SKM-1 treated with dmso at 0.1 percent for 144 hours (cell line): ENCODE measurements at regions not wholly inside any gene's neighbourhood (a gene's known extent, or its start where the extent isn't known, plus 50 kb on each side); places are given as distances from the start of the nearest gene placed in this dataset.
"Not testable (repeated sequence)": the region's sequence is repeated elsewhere in the genome, so short reads cannot be mapped to it uniquely, and the experiment has no call there.

Experiments used
- DNase-seq: peaks from one replicate; lab custom pipeline; 2025; ENCODE audit not compliant: unreplicated experiment; lab: John Stamatoyannopoulos, UW

DNA sequence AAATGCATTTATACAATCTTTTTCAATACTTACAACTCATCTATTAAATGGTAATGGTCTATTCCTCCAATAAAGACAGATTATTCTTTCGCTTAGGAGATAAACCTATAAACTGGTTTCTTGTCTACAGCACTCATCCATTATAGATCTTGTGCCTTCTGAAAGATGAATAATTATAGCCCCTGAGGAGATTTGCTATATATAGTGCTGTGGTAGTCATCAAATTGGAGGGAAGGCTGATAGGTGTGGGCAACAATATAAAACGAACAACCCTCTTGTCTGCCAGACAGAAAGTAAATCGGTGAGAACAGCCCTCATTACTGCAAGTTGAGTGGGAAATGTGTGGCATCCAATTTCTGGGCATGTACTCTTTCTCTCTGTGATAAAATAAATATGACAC lies 292.5 kb upstream of the CNR1 start:
- no peak for DNase-seq

DNA sequence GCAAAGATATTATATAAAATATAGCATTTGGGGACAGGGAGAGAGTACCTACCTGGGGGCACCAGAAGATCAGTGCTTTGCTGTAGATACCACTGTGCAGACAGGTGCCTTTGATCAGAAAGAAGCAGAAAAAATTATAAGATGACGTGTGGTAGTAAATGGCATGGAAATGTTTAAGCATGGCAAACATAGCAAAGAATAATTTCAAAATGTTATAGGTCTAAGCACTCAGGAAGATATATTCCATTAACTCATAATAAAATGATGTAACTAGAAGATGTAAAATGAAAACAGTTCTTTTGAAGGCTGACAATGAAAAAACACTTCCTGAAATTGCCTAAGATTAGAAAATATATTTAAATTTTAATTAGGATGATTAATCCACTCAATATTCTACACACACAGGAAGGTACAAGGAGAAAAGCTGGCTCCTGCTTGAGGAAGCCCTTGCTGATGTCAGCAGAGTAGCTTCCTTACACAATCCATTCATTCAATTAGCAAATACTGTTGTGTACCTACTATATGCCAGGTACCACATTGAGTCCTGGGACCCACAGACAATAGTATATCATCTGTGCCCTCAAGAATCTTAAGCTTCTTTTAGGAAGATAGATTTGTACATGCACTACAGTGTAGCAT lies 290.2 kb upstream of the CNR1 start:
- no peak for DNase-seq

DNA sequence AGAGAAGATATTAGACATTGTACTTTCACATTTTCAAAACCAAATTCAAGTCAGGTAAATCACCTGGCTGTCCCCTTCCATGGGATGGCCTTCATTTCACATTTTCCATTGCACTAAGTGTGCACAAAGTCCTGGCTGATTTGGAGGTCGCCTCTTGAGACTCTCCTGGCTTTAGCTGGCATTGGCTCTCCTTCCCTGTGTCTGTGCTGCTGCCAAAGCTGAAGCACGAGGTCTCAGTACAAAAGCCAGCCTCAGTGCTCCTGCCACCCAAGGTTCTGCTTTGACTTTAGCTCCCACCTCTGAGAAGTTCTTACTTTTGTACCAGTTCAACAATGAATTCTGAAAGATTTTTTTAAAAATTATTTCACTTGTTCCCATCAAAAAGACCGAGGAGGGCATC lies 289.2 kb upstream of the CNR1 start:
- no peak for DNase-seq

DNA sequence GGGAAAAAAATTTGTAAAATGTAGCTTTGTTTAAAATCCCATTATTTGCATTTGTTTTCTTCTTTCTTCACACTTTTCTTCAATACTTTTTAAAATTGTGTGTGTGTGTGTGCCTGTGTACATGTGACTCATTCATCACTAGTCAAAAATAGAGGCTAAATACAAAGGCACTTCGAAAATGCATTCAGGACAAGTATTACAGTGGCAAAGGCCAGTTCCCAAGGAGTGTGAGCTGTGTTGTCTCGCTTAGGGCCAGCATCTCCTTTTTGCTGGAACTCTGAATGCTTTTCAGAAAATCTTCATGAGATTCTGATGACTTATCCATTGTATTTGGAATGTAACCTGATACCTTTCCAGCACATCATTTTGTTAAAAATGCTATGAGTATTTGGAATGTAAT lies 288.5 kb upstream of the CNR1 start:
- no peak for DNase-seq

DNA sequence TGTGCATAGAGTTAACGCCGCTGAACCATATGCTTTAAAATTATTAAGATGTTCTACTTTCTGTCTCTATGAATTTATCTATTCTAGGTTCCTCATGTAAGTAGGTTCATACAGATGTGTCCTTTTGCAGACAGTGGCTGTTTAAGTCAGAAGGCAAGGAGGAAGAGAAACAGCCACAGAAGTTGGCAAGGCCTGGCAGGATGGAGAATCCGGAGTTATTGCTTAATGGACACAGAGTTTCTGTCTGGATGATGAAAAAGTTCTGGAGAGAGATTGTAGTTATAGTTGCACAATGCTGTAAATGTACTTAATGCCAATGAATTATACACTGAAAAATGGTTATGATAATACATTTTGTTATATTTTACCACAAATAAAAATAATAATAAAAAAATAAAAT lies 283.6 kb upstream of the CNR1 start:
- DNase-seq, result no peak

DNA sequence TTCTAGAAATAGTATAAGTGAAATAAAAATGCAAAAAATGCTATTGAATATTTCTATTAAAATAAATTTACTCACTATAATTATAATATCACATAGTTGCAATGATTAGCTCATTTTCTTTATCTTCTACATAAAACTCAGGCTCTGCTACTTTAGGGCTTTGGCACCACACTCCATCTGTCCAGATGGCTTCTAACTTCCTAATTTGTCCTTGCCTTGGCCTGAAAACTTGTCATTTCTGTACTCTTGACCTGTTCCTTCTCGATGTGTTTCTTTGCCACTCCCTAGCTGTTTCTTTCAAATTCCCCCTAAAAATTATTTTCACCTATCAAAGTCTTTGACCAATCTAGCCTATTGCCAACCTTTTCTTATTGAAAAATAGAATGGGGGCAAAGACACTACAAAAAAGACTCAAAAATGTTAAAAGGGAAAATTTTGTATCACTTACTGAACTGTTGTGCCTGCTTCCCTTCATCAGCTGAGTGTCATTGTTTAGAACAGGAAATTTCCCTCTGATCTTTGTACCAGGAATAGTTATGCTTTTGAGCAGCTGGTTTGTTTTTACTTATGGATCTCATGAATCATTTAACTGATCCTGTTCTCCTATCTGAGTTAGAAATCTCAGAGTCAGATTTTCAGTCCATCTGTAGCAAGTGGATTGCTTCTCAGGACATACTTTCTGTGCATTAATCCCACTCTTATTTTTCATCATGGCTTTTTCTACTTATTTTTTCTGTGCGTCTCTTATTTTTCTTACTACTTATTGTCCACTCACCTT lies 279.2 kb upstream of the CNR1 start:
- DNase-seq, result no peak

DNA sequence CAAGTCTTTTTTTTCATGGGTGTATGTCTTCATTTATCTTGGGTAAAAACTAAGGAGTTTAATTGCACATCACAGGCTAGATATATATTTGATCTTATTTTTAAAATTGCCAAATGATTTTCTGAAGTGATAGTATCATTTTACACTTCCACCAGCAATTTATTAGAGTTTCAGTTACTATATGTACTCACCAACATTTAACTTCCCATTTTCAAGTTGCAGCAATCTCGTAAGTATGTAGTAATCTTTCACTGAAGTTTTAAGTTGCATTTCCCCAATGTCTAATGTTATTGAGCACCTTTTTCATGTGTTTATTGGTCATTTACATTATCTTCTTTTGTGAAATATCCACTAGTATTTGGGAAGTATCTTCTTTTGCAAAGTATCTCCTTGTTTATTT lies 277.4 kb upstream of the CNR1 start:
- DNase-seq, result no peak

DNA sequence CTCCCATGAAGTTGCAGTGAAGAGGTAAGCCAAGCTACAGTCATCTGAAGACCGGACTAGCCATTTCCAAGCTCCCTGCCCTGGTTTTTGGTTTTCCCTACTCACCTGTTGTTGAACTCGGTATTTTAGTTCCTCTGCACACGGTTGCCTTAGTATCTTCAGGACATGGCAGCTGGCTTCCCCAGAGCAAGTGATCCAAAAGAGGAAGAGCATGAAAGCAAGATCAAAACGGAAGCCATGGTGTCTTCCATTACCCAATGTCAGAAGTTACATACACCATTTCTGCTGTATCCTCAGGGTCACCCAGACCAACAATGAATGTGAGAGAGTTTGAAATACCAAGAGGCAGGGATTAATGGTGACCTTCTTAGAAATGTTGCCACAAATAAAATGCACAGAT lies 276.6 kb upstream of the CNR1 start:
- DNase-seq, result no peak

DNA sequence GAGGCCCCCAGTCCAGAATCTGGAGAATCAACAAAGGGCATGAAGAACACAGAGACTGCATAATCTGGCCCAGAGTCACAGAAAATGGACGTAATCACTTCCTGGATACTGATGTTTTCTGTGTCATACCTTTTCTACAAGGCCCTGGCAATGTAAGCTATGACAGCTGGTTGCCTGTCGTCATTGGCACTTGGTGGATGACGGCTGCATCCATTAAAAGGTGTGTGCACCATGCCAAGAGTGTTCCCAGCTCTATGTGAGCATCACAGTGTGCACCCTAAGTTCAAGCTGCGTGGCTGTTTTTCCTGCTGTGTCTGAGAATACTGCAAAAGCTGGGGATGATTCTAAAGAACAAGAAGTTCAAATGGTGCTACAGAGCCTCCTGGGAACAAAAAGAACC lies 275.2 kb upstream of the CNR1 start:
- DNase-seq, result no peak

DNA sequence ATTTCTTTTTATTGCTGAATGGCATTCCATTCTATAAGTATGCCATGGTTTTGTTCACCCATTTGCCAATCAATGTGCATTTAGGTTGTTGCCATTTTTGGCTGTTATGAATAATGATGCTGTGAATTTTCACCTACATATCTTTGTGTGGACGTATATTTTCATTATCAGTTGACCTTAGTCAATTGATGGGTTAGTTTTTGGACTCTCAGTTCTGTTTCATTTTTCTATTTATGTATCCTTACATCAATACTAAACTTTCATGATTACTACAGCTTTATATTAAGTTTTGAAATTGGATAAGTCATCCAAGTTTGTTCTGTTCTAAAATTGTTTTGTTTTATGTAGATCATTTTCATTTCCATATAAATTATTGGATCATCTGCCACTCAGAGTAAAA lies 261.9 kb upstream of the CNR1 start:
- DNase-seq, result no peak

DNA sequence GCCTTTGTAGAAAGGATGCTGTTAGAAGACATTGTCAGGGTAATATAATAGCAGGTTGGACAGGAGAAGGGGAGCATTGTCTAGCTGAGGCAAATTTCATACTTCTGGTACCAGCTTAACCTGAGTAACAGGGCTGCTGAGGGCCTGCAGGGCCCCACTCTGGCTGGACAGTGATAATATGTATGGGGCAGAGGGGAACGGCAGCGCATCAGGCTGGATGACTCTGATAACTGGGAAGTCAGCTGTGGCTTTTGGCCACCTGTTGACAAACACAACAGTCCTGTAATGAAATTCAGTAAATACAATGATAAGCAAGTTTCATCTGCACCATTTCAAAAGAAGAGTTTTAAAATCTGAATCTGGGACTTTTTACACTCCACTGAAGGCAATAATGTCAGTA lies 259.9 kb upstream of the CNR1 start:
- DNase-seq, result no peak

DNA sequence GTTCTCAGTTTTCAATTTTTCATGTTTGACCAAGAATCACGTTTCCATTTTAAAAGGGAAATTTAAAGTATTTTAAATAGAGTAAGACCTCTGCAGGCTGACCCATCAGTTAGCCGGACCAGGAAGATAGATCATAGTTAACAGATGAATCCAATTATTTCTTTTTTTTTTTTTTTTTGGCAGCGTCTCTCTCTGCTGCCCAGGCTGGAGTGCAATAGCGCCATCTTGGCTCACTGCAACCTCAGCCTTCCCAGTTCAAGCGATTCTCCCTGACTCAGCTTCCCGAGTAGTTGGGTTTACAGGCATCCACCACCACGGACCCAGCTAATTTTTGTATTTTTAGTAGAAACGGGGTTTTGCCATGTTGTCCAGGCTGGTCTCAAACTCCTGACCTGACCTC lies 256.7 kb upstream of the CNR1 start:
- no peak for DNase-seq

DNA sequence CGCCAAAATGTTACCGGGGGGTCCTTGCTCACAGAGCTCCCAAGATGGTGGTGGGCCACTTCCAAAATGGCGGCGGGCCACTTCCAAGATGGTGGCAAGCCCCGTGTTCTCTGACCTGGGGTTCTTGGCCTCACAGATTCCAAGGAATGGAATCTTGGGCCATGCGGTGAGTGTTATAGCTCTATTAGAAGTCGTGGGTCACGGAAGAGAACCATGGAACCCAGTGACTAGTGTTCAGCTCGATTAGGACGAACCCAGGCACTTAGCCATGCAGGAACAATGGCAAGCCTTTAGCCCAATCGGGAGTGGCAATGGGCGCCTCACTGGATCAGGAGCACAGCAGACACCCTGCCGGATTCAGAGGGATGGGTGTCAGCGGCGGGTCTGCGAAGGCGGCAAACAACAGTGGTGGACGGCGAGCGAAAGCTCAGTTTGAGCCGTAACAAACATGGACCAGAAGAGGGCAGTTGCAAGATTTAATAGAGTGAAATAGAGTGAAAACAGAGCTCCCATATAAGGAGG lies 254.9 kb upstream of the CNR1 start:
- DNase-seq, result not testable (repeated sequence)

DNA sequence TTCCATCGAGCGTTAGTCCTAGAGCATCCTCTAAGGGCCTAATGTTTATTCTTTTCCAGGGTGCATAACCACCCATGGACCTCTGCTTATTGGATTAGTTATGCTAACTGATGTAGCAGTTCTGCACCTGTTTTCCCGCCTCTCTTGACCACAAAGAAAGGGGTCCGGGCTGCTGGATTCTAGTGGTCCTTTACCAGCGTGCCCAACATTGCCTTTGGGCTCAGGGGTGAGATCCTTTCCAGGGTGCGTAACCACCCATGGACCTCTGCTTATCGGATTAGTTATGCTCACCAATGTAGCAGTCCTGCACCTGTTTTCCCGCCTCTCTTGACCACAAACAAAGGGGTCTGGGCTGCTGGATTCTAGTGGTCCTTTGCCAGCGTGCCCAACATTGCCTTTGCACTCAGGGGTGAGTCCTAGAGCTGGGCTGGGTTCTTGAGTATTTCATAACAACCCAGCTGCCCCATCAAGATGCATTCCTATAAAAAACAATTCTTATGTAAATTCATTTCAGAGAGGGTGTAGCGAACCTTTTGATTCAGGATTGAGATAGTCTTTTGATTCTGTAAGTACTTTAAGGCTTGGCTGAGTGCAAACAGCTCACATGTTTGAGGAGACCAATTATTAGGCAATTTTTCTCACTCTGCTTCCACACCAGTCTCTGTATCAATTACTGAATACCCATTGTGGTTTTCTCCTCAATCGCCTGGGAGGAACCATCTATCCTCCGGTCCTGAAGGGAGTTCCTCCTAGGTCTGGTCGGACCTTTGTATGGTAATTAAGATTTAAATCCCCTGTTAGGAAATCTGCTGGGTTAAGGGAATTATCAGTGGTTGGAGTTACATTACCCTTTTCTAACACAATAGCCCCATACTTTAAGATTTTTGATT lies 253.0 kb upstream of the CNR1 start:
- not testable (repeated sequence) for DNase-seq

DNA sequence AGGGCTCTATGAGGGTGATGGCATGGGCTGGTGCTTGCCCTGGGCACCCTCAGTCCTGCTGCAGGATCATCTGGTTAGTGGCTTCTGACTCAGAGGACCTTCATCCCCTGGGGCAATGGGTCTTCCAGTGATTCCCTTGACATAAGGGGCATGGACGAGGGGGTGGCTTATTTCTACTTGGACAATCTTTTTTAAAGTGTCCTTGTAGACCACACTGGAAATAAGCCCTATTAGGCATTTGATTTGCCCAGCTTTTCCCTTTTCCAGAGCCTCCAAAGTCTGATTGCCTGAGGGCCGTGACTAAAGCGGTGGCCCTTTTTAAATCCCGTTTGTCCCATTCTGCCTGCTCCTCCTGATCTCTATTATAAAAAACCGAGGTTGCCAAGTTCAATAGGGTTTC lies 251.2 kb upstream of the CNR1 start:
- not testable (repeated sequence) for DNase-seq

DNA sequence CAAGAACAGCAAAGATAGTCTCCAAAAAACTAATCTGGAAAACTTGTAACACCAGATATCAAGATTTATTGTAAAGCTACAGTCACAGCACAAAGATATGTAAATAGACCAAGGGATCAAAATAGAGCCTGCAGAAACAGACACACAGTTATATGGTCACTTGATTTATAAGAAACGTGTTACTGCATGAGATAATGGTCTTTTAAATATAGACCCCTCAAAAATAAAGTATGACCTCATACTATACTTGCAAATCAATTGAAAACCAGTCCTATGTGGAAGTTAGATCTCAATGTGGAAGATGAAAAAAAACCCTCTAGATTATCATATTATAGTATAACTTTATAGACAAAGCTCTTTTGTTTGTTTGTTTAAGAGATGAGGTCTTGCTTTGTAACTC lies 247.3 kb upstream of the CNR1 start:
- no peak for DNase-seq

DNA sequence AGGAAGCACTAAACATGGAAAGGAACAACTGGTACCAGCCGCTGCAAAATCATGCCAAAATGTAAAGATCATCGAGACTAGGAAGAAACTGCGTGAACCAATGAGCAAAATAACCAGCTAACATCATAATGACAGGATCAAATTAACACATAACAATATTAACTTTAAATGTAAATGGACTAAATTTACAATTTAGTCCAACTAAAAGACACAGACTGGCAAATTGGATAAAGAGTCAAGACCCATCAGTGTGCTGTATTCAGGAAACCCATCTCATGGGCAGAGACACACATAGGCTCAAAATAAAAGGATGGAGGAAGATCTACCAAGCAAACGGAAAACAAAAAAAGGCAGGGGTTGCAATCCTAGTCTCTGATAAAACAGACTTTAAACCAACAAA lies 242.2 kb upstream of the CNR1 start:
- not testable (repeated sequence) for DNase-seq

DNA sequence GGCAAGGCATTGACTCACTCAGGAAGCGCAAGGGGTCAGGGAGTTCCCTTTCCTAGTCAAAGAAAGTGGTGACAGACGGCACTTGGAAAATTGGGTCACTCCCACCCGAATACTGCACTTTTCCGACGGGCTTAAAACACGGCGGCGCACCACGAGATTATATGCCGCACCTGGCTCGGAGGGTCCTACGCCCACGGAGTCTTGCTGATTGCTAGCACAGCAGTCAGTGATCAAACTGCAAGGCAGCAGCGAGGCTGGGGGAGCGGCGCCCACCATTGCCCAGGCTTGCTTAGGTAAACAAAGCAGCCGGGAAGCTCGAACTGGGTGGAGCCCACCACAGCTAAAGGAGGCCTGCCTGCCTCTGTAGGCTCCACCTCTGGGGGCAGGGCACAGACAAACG lies 240.5 kb upstream of the CNR1 start:
- not testable (repeated sequence) for DNase-seq

DNA sequence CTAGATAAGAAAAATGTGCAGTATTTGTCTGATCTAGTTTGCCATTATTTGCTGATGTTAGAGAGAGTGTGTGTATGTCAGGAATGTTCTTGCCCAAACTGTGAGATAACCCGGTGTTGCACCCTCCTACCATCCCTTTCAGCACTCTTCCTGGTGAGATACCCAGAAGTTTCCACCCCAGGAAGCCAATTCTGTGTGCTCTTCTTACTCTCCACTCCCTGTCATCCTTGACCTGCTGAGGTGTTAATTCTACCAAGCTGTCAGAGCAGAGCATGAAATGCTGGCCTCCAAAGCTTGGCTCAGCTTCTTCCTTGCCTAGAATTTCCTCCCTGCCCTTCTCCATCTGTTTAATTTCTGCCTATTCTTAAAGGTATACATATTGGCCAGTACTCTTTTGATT lies 237.3 kb upstream of the CNR1 start:
- DNase-seq, result no peak

DNA sequence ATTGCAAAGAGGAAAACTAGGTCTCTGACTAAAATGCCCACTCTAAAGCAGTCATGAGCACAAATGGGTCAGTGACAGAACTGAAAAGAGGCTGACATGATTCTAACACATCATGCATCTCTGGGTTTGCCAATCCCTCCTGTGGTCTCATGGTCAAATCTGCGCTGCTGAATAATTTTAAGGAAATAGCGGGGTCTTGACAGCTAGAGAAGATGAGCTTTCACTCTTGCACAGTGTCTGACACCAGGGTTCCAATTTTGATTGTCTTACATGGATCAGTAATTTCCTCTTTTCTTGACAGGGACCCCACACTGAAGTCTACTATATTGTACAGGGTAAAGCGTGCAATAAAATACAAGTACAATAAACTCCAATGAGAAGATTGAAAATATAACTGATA lies 236.8 kb upstream of the CNR1 start:
- DNase-seq, result no peak

DNA sequence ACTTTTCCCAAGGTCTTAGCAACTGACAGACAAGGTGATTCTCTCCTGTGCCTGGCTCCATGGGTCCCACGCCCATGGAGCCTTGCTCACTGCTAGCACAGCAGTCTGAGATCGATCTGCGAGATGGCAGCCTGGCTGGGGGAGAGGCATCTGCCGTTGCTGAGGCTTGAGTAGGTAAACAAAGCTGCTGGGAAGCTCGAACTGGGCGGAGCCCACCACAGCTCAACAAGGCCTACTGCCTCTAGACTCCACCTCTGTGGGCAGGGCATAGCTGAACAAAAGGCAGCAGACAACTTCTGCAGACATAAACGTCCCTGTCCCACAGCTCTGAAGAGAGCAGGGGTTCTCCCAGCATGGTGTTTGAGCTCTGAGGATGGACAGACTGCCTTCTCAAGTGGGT lies 224.9 kb upstream of the CNR1 start:
- DNase-seq, result not testable (repeated sequence)

DNA sequence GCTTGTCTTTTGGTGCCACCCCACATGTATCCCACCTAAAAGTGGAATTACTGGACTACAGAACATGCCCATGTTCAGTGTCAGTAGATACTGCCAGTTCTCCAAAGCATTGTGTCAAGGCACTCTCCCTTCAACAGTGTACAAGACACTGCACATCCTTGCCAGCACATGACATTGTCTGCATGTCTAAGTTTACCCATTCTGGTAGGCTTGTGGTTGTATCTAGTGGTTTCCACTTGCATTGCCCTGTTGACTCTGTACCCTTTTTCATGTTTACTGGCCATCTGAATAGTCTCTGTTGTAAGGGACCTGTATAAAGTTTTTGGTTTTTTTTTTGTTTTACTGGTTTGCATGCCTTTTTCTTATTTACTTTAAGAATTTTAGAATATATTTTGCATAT lies 222.4 kb upstream of the CNR1 start:
- no peak for DNase-seq
